ENCODE measurements at regions not wholly inside any gene's neighbourhood (a gene's known extent, or its start where the extent isn't known, plus 50 kb on each side); places are given as distances from the start of the nearest gene placed in this dataset.

GRCh38 chr22:49331878-49332277 is 495.8 kb downstream of the BRD1 start:
- no peak for DNase-seq (ENCODE audit: low spot score)
- ChIA-PET POLR2A (no interaction called here), CTCF (ENCODE audit: low intra/inter-chr PET ratio, low total read pairs) (no interaction called here)
- no peaks in the 10 kb centered on the region for H3K36me3 ChIP-seq (replicated peaks in 1 of 2; ENCODE audit: control insufficient read depth in 1 of 2, insufficient read depth in 2 of 2, low read length in 2 of 2)
- H4K20me1 ChIP-seq (ENCODE audit: insufficient read depth, low read length) = no peaks in the 10 kb centered on the region
- intact Hi-C loops (cut with micrococcal nuclease; ENCODE audit: unreplicated experiment) = no loop called here
- in situ Hi-C loops (cut with HindIII; ENCODE audit: extremely low pct_ligation_motif_present, low pct_unique_long_range_greater_than_20kb) = no loop called here
- peaks cover 6% of the 10 kb centered on the region; the same call in 1 of the 2 replicates for H3K9me3 ChIP-seq (ENCODE audit: low read length)
- no peak overlapping the region for H3K4me3 ChIP-seq (replicated peaks in 1 of 3; ENCODE audit: insufficient read depth in 1 of 3, low read depth in 2 of 3, low read length in 3 of 3)
- no peak overlapping the region for H2AFZ ChIP-seq (ENCODE audit: low read length)
- no peak overlapping the region for H3K9ac ChIP-seq (ENCODE audit: insufficient read depth, low read depth, low read length)
- no peaks in the 10 kb centered on the region for H3K79me2 ChIP-seq (ENCODE audit: insufficient read depth, low read length)
- H3K27ac ChIP-seq (ENCODE audit: extremely low read length, insufficient read depth, low read length) = no peak overlapping the region
- FAIRE-seq = no peak
- WGBS (ENCODE audit: low lambda C conversion rate) = 20% methylated on average over 8 of the region's 10 CpGs
- peaks cover 1 to 54% of the 10 kb centered on the region in 2 experiments for H3K27me3 ChIP-seq (ENCODE audit: control insufficient read depth in 1 of 2, insufficient read depth in 2 of 2, low read length in 2 of 2)
- no peaks in the 10 kb centered on the region for H3K4me1 ChIP-seq (ENCODE audit: insufficient read depth, low read length)
- H3K4me2 ChIP-seq (ENCODE audit: low read depth, low read length) = no peak overlapping the region
- BruUV-seq (replicated peaks) = no TSS peak
- no peak for ATAC-seq
- TF ChIP-seq ZBTB2 (CRISPR knock-in tag; IDR thresholded peaks at IDR 0.05; ENCODE audit: low read depth) (no peak), CREM (IDR thresholded peaks at IDR 0.05) (no peak), CREM (CRISPR knock-in tag; IDR thresholded peaks at IDR 0.05) (no peak), ZNF136 (CRISPR knock-in tag; IDR thresholded peaks at IDR 0.05; ENCODE audit: low read depth) (no peak), NBN (conservative IDR thresholded peaks at IDR 0.05) (no peak), CHD4 (IDR thresholded peaks at IDR 0.05; ENCODE audit: borderline replicate concordance, low read length) (no peak), PAXIP1 (CRISPR knock-in tag; conservative IDR thresholded peaks at IDR 0.05) (no peak), ZFP1 (CRISPR knock-in tag; IDR thresholded peaks at IDR 0.05) (no peak), SOX6 (IDR thresholded peaks at IDR 0.05) (no peak), SOX6 (CRISPR knock-in tag; IDR thresholded peaks at IDR 0.05) (no peak), ZFP41 (CRISPR knock-in tag; IDR thresholded peaks at IDR 0.05; ENCODE audit: borderline replicate concordance) (no peak), MLXIP (CRISPR knock-in tag; IDR thresholded peaks at IDR 0.05; ENCODE audit: borderline replicate concordance) (no peak), HINFP (CRISPR knock-in tag; IDR thresholded peaks at IDR 0.05; ENCODE audit: low read depth) (no peak)

All from HepG2 (cell line).